ENCODE measurements at regions not wholly inside any gene's neighbourhood (a gene's known extent, or its start where the extent isn't known, plus 50 kb on each side); places are given as distances from the start of the nearest gene placed in this dataset.

DNA sequence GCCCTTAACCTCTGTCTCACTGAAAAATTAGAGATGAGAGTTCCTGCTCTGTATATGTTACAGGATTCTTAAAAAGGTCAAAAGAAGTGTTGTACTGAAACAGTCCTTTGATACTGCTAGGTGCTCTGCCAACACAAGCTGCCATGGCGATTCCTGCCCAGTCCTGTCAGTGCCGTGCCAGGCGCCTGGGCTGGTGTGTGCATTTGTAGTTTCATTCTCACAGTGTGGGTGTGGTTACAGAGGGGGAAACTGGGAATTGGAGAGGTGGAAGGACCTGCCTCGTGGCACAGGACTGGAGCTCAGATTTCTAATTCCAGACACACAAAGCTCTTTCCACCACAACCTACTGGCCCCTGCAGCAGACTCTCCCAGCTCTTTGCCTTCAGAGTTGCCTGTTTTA, 122.3 kb upstream of the RAB6C start:
- TF ChIP-seq SPI1 (IDR thresholded peaks at IDR 0.05; ENCODE audit: borderline replicate concordance, low read depth) = no peak
- TF ChIP-seq POLR2AphosphoS5 (IDR thresholded peaks at IDR 0.05; ENCODE audit: low read depth) = no peak
- TF ChIP-seq, protein P1, sequence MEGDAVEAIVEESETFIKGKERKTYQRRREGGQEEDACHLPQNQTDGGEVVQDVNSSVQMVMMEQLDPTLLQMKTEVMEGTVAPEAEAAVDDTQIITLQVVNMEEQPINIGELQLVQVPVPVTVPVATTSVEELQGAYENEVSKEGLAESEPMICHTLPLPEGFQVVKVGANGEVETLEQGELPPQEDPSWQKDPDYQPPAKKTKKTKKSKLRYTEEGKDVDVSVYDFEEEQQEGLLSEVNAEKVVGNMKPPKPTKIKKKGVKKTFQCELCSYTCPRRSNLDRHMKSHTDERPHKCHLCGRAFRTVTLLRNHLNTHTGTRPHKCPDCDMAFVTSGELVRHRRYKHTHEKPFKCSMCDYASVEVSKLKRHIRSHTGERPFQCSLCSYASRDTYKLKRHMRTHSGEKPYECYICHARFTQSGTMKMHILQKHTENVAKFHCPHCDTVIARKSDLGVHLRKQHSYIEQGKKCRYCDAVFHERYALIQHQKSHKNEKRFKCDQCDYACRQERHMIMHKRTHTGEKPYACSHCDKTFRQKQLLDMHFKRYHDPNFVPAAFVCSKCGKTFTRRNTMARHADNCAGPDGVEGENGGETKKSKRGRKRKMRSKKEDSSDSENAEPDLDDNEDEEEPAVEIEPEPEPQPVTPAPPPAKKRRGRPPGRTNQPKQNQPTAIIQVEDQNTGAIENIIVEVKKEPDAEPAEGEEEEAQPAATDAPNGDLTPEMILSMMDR (IDR thresholded peaks at IDR 0.05; ENCODE audit: insufficient read depth, low read length) = no peak
- TF ChIP-seq GABPA (IDR thresholded peaks at IDR 0.05; ENCODE audit: low read depth) = no peak
- TF ChIP-seq, protein P2, sequence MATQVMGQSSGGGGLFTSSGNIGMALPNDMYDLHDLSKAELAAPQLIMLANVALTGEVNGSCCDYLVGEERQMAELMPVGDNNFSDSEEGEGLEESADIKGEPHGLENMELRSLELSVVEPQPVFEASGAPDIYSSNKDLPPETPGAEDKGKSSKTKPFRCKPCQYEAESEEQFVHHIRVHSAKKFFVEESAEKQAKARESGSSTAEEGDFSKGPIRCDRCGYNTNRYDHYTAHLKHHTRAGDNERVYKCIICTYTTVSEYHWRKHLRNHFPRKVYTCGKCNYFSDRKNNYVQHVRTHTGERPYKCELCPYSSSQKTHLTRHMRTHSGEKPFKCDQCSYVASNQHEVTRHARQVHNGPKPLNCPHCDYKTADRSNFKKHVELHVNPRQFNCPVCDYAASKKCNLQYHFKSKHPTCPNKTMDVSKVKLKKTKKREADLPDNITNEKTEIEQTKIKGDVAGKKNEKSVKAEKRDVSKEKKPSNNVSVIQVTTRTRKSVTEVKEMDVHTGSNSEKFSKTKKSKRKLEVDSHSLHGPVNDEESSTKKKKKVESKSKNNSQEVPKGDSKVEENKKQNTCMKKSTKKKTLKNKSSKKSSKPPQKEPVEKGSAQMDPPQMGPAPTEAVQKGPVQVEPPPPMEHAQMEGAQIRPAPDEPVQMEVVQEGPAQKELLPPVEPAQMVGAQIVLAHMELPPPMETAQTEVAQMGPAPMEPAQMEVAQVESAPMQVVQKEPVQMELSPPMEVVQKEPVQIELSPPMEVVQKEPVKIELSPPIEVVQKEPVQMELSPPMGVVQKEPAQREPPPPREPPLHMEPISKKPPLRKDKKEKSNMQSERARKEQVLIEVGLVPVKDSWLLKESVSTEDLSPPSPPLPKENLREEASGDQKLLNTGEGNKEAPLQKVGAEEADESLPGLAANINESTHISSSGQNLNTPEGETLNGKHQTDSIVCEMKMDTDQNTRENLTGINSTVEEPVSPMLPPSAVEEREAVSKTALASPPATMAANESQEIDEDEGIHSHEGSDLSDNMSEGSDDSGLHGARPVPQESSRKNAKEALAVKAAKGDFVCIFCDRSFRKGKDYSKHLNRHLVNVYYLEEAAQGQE (IDR thresholded peaks at IDR 0.05; ENCODE audit: insufficient replicate concordance, low read depth) = no peak

Data from HL-60 (cell line).